Kidney (tissue), 13 donors: ENCODE measurements at regions not wholly inside any gene's neighbourhood (a gene's known extent, or its start where the extent isn't known, plus 50 kb on each side); places are given as distances from the start of the nearest gene placed in this dataset.
"Not testable (repeated sequence)": the region's sequence is repeated elsewhere in the genome, so short reads cannot be mapped to it uniquely, and the experiment has no call there.

Source experiments
- DNase-seq, 5 donors: peaks; one replicate each; pipeline ENCODE4 v3.0.0-alpha.2; 2013 to 2020
- FAIRE-seq: peaks from 2 replicates; lab custom pipeline; 2012; peaks lifted over from hg19 to GRCh38; lab: Jason Lieb, UNC
- H3K27ac ChIP-seq, 2 donors: one replicate each; pipeline ENCODE4 v1.7.0; 2013; ENCODE audit warnings: low read depth in 2 of 2, low read length in 2 of 2, inconsistent platforms in 1 of 2
- H3K27me3 ChIP-seq: one replicate; pipeline ENCODE4 v1.7.1; 2013; ENCODE audit warnings: low read length, inconsistent platforms; ENCODE audit not compliant: control insufficient read depth, insufficient read depth
- H3K36me3 ChIP-seq, 3 donors: one replicate each; pipeline versions ENCODE4 v1.7.0 to v1.7.1; 2013; ENCODE audit warnings: low read length in 3 of 3, control low read depth in 1 of 3, inconsistent platforms in 1 of 3; ENCODE audit not compliant: insufficient read depth in 3 of 3, control insufficient read depth in 2 of 3
- H3K4me1 ChIP-seq, 3 donors: one replicate each; pipeline versions ENCODE4 v1.7.0 to v1.7.1; 2013; ENCODE audit warnings: low read length in 3 of 3, inconsistent platforms in 1 of 3, low read depth in 1 of 3; ENCODE audit not compliant: control insufficient read depth in 2 of 3, insufficient read depth in 2 of 3
- H3K4me3 ChIP-seq, 3 donors: one replicate each; pipeline versions ENCODE4 v1.7.0 to v1.8.1; 2013; ENCODE audit warnings: low read length in 3 of 3, control low read depth in 1 of 3, inconsistent platforms in 1 of 3
- H3K9ac ChIP-seq, 3 donors: one replicate each; pipeline versions ENCODE4 v1.7.0 to v1.7.1; 2013; ENCODE audit warnings: low read length in 3 of 3, control low read depth in 1 of 3, inconsistent platforms in 1 of 3
- H3K9me3 ChIP-seq, 3 donors: one replicate each; pipeline versions ENCODE4 v1.7.0 to v1.7.1; 2013; ENCODE audit warnings: low read length in 3 of 3, control low read depth in 1 of 3, inconsistent platforms in 1 of 3; ENCODE audit not compliant: control insufficient read depth in 2 of 3, insufficient read depth in 1 of 3
- CTCF ChIP-seq: IDR thresholded peaks from 3 replicates; pipeline ENCODE4 v1.5.1; 2012; ENCODE audit warnings: mild to moderate bottlenecking, moderate library complexity, borderline replicate concordance; ENCODE audit not compliant: insufficient read depth; ENCODE audit errors: extremely low read depth
- intact Hi-C: fragments of 100-400 bp; cut with DNase I; formaldehyde crosslinking; loops from one replicate; pipeline ENCODE4 v1.11.1; 2022
- donor health status: control.
- donor health status: control.
- donor health status: control.
- donor health status: control.
- donor health status: control.
- donor health status: DM: yes; HTN: yes; CAD: no.
- donor health status: Normal renal cell carcinoma (clear cell type).

DNA sequence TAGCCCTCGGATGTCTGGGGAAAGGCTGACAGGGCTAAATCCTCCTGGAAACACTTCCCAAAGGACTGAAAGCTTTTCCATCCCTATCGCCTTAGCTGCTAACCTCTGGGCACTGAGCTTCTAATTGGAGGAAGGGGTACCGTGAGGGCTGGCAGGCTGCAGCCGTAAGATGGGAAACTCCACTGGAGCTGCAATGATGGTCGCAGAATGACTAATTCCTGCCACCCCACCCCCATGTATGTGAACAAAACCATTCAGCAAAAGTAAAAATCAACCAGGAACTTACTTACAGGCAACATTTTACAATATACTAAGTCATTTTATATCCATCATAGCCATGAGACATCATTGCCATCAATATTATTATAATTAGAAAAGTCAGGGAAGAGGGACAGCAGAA is 133.3 kb downstream of the ABCC12 start:
- no peak for DNase-seq
- H3K9ac ChIP-seq = no peak overlapping the region
- no peaks in the 10 kb centered on the region for H3K27me3 ChIP-seq
- no peak for TF ChIP-seq CTCF
- no peaks in the 10 kb centered on the region for H3K36me3 ChIP-seq
- intact Hi-C loops = no loop called here
- no peak overlapping the region for H3K4me3 ChIP-seq
- H3K4me1 ChIP-seq = no peaks in the 10 kb centered on the region
- no peaks in the 10 kb centered on the region for H3K9me3 ChIP-seq
- no peak overlapping the region for H3K27ac ChIP-seq
- FAIRE-seq = no peak

GRCh38 chr16:48020617-48021016 is 135.2 kb downstream of the ABCC12 start:
- H3K4me1 ChIP-seq, FAIRE-seq, H3K9ac ChIP-seq, H3K27ac ChIP-seq, DNase-seq, H3K9me3 ChIP-seq, H3K4me3 ChIP-seq, H3K36me3 ChIP-seq, intact Hi-C loops, H3K27me3 ChIP-seq: not testable (repeated sequence)

DNA sequence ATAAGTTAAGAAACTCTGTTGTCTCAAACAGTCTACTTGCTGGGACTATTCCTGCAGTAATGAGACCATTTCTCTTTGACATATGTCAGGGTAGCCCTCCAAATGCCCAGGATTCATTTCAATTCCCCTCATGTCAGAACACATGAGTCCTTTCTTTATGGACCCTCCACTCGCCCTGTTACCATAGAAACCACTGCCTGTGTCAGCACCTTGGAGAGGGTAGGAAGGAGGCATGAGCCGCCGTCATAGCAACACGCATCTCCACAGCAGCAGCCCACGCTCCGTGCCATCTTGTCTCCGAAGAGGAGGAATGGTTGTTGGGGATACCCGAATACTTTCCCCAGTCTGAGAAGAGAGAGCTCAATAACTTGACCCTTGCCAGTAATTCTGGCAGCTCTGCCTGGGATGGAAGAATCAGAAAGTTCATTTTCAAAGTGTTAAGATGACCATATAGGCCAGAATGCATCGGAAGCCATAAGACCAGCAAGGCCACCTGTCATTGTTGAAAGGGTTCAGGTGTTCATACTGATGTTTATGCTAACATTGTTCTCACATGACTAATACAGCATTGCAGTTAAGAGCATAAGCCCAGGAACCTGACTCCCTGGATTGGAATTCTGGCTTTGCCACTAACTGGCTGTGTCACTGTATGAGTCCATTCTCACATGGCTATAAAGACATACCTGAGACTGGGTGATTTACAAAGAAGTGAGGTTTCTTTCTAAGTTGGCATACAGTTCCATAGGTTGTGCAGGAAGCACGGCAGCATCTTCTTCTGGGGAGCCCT is 141.3 kb downstream of the ABCC12 start:
- no peak for TF ChIP-seq CTCF
- H3K36me3 ChIP-seq = no peaks in the 10 kb centered on the region
- no peak overlapping the region for H3K27ac ChIP-seq
- H3K9me3 ChIP-seq = no peaks in the 10 kb centered on the region
- DNase-seq = no peak
- intact Hi-C loops = no loop called here
- H3K4me1 ChIP-seq = no peaks in the 10 kb centered on the region
- no peaks in the 10 kb centered on the region for H3K27me3 ChIP-seq
- H3K9ac ChIP-seq = no peak overlapping the region
- no peak for FAIRE-seq
- no peak overlapping the region for H3K4me3 ChIP-seq

- no peak for DNase-seq
- Histone ChIP-seq H3K27me3 (no peaks in the 10 kb centered on the region), H3K36me3 (no peaks in the 10 kb centered on the region), H3K4me3 (no peak overlapping the region), H3K27ac (no peak overlapping the region), H3K9me3 (no peaks in the 10 kb centered on the region), H3K4me1 (no peaks in the 10 kb centered on the region), H3K9ac (no peak overlapping the region)
- no peak for TF ChIP-seq CTCF
- intact Hi-C loops = no loop called here
- no peak for FAIRE-seq
Observed at GRCh38 chr16:48013491-48013901, 142.3 kb downstream of the ABCC12 start.
